Islet precursor cell (in vitro differentiated cells): ENCODE measurements at regions not wholly inside any gene's neighbourhood (a gene's known extent, or its start where the extent isn't known, plus 50 kb on each side); places are given as distances from the start of the nearest gene placed in this dataset.

Source experiments
- DNase-seq: peaks from one replicate; pipeline ENCODE4 v3.0.0-alpha.2; 2018

- no peak for DNase-seq
These were observed 56.0 kb downstream of the BOD1L2 start for GRCh38 chr18:57202881-57203280.

- DNase-seq: no peak
These were observed 58.8 kb downstream of the BOD1L2 start for GRCh38 chr18:57205641-57206040.

GRCh38 chr18:57207124-57207916, 60.4 kb downstream of the BOD1L2 start:
- DNase-seq: no peak

- DNase-seq: no peak
These were observed 61.2 kb downstream of the BOD1L2 start for GRCh38 chr18:57208047-57208446.

- no peak for DNase-seq
These were observed 62.8 kb downstream of the BOD1L2 start for GRCh38 chr18:57209713-57210106.

GRCh38 chr18:57210107-57210715, 63.3 kb downstream of the BOD1L2 start:
- peak; percentile 98 for DNase-seq

- DNase-seq: peak; percentile 86
These were observed 64.0 kb downstream of the BOD1L2 start for GRCh38 chr18:57210716-57211411.

GRCh38 chr18:57211412-57211750, 64.5 kb downstream of the BOD1L2 start:
- no peak for DNase-seq

GRCh38 chr18:57211776-57212175, 64.9 kb downstream of the BOD1L2 start:
- no peak for DNase-seq

GRCh38 chr18:57212678-57213077, 65.8 kb downstream of the BOD1L2 start:
- no peak for DNase-seq

- DNase-seq: no peak
These were observed 68.1 kb downstream of the BOD1L2 start for GRCh38 chr18:57214976-57215375.

- DNase-seq: no peak
These were observed 71.4 kb downstream of the BOD1L2 start for GRCh38 chr18:57218281-57218680.

GRCh38 chr18:57219964-57220363, 73.1 kb downstream of the BOD1L2 start:
- DNase-seq: no peak

- no peak for DNase-seq
These were observed 73.6 kb downstream of the BOD1L2 start for GRCh38 chr18:57220480-57220879.

GRCh38 chr18:57220930-57221483, 74.1 kb downstream of the BOD1L2 start:
- no peak for DNase-seq

GRCh38 chr18:57223144-57223870, 76.4 kb downstream of the BOD1L2 start:
- no peak for DNase-seq

GRCh38 chr18:57230861-57231585, 84.1 kb downstream of the BOD1L2 start:
- DNase-seq: no peak

- no peak for DNase-seq
These were observed 85.0 kb downstream of the BOD1L2 start for GRCh38 chr18:57231864-57232263.

GRCh38 chr18:57234346-57234745, 87.5 kb downstream of the BOD1L2 start:
- DNase-seq: no peak

- DNase-seq: no peak
These were observed 95.0 kb downstream of the BOD1L2 start for GRCh38 chr18:57241869-57242268.

GRCh38 chr18:57242285-57242684, 95.4 kb downstream of the BOD1L2 start:
- DNase-seq: no peak

GRCh38 chr18:57243624-57244179, 96.8 kb downstream of the BOD1L2 start:
- no peak for DNase-seq
